Cardiac muscle cell (in vitro differentiated cells and primary cell): ENCODE measurements at regions not wholly inside any gene's neighbourhood (a gene's known extent, or its start where the extent isn't known, plus 50 kb on each side); places are given as distances from the start of the nearest gene placed in this dataset.

Experiments
- DNase-seq, 2 donors: peaks; one replicate each; pipeline versions ENCODE4 v3.0.0 to v3.0.0-alpha.2; 2010 to 2017; ENCODE audit warnings: low read depth in 1 of 2, low spot score in 1 of 2
- H3K27ac ChIP-seq: fragments of 200-600 bp; sonication (generic); 2 replicates; pipeline ENCODE4 v1.5.1; 2016
- H3K27me3 ChIP-seq: fragments of 200-600 bp; sonication (generic); 2 replicates; pipeline ENCODE4 v1.6.0; 2016; ENCODE audit warnings: control low read depth
- H3K36me3 ChIP-seq: fragments of 200-600 bp; sonication (generic); 2 replicates; pipeline ENCODE4 v1.5.1; 2016; ENCODE audit warnings: control low read depth
- H3K4me1 ChIP-seq: fragments of 200-600 bp; sonication (generic); 2 replicates; pipeline ENCODE4 v1.8.1; 2017; ENCODE audit warnings: low read depth, mild to moderate bottlenecking, mixed run types
- H3K4me3 ChIP-seq: fragments of 200-600 bp; sonication (generic); 2 replicates; pipeline ENCODE4 v1.5.1; 2016; ENCODE audit warnings: mild to moderate bottlenecking
- H3K9me3 ChIP-seq: fragments of 200-600 bp; sonication (generic); 2 replicates; pipeline ENCODE4 v1.5.1; 2017; ENCODE audit warnings: low read depth, mild to moderate bottlenecking, control low read depth
- TF ChIP-seq, protein P1 (sequence below): IDR thresholded peaks from 2 replicates; pipeline ENCODE4 v1.5.1; 2012; ENCODE audit warnings: low read depth, mild to moderate bottlenecking, low read length

DNA sequence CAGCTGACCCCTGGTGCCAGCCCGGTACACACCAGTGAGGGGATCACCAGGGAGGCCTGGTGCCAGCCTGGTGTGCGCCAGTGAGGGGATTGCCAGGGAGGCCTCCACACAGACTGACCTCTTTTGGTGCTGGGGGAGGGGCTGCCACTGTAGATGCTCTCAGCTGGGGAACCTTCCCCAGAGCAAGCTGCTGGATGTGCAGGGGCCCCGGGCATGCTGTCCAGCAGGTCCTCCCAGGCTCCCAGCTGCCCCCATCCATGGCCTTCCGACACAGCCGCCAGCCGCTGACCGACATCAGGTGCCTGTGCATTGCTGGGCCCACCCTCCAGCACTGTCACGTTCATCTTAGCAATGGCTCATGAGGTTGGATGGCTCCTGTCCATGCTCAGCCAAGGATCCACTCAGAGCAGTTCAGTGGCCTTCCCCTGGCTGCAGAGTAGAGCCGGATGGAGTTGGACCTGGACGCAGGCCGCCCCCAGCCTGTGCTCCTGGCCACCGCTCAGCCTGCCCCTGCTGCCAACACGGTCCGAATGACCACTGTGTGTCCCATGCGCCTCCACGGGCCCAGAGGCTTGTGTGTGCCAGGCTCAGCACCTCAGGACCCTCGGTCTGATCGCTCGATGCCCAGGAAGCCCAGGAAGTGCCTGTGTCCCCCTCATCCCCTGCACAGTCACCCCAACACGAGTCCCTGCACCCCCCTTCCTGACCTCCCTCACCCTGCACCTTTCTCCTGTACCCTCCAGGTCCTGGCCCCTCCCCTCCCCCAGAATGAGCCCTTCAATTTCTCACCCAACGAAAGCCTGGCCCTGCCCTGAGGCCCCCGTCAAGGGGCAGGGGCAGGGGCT lies 95.7 kb downstream of the YTHDF1 start:
- no peaks in the 10 kb centered on the region for H3K36me3 ChIP-seq
- no peak for DNase-seq
- no peaks in the 10 kb centered on the region for H3K4me1 ChIP-seq
- no peak overlapping the region for H3K27ac ChIP-seq
- H3K4me3 ChIP-seq, result no peak overlapping the region
- no peaks in the 10 kb centered on the region for H3K9me3 ChIP-seq
- peaks cover 16% of the 10 kb centered on the region for H3K27me3 ChIP-seq
- TF ChIP-seq, protein P1, sequence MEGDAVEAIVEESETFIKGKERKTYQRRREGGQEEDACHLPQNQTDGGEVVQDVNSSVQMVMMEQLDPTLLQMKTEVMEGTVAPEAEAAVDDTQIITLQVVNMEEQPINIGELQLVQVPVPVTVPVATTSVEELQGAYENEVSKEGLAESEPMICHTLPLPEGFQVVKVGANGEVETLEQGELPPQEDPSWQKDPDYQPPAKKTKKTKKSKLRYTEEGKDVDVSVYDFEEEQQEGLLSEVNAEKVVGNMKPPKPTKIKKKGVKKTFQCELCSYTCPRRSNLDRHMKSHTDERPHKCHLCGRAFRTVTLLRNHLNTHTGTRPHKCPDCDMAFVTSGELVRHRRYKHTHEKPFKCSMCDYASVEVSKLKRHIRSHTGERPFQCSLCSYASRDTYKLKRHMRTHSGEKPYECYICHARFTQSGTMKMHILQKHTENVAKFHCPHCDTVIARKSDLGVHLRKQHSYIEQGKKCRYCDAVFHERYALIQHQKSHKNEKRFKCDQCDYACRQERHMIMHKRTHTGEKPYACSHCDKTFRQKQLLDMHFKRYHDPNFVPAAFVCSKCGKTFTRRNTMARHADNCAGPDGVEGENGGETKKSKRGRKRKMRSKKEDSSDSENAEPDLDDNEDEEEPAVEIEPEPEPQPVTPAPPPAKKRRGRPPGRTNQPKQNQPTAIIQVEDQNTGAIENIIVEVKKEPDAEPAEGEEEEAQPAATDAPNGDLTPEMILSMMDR, result no peak

DNA sequence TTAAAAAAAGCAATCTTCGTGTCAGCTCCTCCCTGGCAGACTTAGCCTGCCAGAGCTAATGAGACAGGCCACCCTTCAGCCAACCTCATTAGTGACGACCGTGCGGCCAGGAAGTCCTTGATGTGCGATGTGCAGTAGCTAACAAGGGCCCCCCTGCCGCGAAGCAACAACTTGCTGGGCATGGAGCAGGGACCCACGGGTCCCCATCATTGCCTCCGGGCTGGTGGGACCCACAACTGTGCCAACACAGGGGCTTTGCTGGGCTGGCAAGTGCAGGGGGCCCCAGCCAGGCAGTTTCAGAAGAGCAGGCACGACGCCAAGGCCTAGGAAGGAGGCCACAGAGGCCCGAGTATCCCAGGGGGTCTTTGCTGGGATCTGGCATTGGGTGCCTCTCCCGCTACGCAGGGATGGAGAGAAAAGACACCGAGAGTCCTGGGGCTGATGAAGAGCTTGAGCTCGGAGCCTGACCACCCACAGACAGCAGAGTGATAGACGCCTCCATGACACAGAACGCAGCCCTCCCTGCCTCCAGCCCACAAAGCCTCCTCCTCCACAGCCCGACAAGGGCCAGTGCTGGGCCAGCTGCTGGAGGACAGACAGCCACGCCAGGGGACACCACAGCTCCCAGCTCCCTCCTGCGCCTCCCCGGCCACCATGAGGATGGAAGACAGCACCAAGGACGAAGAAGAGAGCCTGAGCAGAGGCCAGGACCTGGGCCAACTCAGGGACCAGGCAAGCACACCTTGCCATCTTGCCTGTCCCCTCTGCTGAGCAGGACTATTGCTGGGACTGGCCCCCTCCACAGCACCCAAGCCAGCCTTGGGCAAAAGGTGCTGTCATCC lies 96.6 kb downstream of the YTHDF1 start:
- Histone ChIP-seq H3K9me3 (no peaks in the 10 kb centered on the region), H3K27ac (no peak overlapping the region), H3K27me3 (peaks cover 25% of the 10 kb centered on the region), H3K4me3 (no peak overlapping the region), H3K36me3 (no peaks in the 10 kb centered on the region), H3K4me1 (no peaks in the 10 kb centered on the region)
- TF ChIP-seq, protein P1, result no peak
- DNase-seq, result no peak

DNA sequence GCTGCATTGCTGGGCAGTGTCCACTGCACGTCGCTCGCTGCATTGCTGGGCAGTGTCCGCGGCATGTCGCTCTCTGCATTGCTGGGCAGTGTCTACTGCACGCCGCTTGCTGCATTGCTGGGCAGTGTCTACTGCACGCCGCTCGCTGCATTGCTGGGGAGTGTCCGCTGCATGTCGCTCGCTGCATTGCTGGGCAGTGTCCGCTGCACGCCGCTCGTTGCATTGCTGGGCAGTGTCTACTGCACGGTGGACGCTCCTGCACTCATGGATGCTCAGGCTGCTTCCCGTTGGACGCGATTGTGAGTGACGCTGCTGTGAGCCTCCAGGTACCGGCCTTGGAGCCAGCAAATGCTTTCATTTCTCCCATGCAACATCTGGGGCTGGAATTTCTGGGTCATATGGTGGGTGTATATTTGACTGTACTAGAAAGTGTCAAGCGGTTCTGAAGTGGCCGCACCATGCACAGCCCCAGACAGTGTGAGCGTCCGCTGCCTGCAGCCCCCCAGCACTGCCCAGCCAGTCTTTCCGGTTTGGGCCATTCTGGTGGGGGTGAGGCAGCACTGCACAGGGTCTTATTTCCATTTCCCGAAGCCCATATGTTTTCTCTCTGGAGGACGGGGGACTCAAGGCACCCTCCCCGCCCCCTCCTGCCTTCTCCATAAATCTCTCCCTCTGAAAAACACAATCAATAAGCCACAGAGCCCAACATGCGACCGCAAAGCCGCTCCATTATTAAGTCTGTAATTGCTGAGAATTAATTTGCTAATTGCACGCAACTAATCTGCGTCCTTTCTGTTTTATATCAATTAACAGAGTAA lies 97.4 kb downstream of the YTHDF1 start:
- Histone ChIP-seq H3K27ac (no peak overlapping the region), H3K27me3 (peaks cover 31% of the 10 kb centered on the region), H3K4me1 (no peaks in the 10 kb centered on the region), H3K9me3 (no peaks in the 10 kb centered on the region), H3K4me3 (no peak overlapping the region), H3K36me3 (no peaks in the 10 kb centered on the region)
- DNase-seq, result no peak
- TF ChIP-seq, protein P1, result no peak

DNA sequence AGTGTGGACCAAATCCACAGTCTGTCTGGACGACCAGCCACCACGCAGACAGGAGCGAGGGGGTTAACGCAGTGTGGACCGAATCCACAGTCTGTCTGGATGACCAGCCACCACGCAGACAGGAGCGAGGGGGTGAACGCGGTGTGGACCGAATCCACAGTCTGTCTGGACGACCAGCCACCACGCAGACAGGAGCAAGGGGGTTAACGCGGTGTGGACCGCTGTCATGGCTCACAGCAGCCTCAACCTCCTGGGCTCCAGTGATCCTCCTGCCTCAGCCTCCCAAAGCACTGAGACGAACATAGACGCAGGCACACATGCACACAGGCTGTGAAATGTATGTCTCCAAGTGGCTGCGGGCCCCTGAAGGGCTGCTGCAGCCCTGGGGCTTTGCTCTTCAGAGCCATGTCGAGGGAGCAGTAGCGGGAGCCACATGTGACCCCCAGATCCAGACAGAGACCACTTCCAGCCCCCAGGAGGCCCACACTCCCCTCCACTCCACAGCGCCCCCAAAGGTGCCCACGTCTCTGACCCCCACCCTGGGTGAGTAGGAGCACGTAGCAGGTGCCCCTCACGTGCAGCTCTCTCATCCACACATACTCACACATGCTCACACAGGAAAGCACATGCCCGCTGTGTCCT lies 98.1 kb downstream of the YTHDF1 start:
- H3K9me3 ChIP-seq, result no peaks in the 10 kb centered on the region
- TF ChIP-seq, protein P1, result no peak
- H3K4me1 ChIP-seq, result no peaks in the 10 kb centered on the region
- no peak overlapping the region for H3K4me3 ChIP-seq
- no peak for DNase-seq
- H3K27me3 ChIP-seq, result peaks cover 31% of the 10 kb centered on the region
- H3K36me3 ChIP-seq, result no peaks in the 10 kb centered on the region
- H3K27ac ChIP-seq, result no peak overlapping the region

DNA sequence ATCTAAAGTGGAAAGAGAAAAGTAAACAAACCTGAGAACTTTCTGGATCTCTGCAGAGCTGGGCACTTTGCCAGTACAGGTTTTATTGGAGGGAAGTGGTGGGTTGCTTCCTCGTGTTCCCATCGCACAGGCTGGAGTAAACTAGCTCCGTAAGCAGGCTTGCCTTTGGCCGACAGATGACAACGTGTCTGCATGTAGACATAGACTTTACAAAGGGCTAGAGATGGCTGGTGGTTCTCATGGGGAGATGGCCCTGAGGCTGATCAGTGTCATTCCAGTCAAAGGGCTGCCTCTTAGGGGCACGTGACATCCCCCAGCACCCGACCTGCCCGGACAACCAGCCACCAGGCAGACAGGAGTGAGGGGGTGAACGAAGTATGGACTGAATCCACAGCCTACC lies 98.8 kb downstream of the YTHDF1 start:
- DNase-seq, result no peak
- no peak overlapping the region for H3K27ac ChIP-seq
- H3K27me3 ChIP-seq, result peaks cover 34% of the 10 kb centered on the region
- TF ChIP-seq, protein P1, result no peak
- no peaks in the 10 kb centered on the region for H3K9me3 ChIP-seq
- H3K4me1 ChIP-seq, result no peaks in the 10 kb centered on the region
- no peaks in the 10 kb centered on the region for H3K36me3 ChIP-seq
- H3K4me3 ChIP-seq, result no peak overlapping the region
